ENCODE measurements at regions not wholly inside any gene's neighbourhood (a gene's known extent, or its start where the extent isn't known, plus 50 kb on each side); places are given as distances from the start of the nearest gene placed in this dataset.

DNA sequence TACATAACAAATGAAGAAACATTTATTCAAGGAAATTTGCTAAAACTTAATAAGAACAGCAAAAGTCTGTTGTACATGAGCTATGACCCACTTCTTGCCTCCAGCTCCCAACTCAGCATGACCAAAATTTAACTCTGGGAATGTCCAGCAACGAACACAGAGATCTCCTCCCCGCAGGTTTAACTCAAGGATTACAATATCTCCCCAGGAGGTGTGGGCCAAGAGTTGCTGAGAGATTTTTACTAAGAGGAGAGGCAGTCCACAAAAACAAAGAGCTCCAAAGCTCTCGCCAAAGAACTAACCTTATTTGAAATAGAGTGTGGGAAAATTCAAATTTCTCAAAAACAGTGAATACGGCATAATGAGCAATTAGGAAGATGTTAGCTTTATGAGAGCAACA, 318.5 kb downstream of the GRB14 start:
- no peak for DNase-seq (ENCODE audit: low spot score)

DNA sequence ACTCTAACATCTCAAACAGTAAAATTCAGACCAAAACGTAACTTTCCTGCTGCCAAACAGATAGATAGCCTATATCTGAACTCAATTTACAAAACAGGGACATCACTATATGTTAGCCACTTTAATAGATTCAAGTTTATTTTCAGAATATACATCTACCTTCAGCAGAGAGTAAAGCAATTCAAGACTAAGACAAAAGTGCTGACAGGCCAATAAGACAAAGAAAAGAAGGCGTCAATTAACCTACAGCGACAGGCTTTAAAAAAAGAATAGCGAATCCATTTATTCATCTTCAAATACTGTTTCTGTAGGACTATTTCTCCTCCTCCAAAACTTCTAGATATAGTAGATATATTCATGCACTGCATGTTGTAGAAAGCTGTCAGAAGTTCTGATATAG, 333.0 kb downstream of the GRB14 start:
- no peak for DNase-seq (ENCODE audit: low spot score)

DNA sequence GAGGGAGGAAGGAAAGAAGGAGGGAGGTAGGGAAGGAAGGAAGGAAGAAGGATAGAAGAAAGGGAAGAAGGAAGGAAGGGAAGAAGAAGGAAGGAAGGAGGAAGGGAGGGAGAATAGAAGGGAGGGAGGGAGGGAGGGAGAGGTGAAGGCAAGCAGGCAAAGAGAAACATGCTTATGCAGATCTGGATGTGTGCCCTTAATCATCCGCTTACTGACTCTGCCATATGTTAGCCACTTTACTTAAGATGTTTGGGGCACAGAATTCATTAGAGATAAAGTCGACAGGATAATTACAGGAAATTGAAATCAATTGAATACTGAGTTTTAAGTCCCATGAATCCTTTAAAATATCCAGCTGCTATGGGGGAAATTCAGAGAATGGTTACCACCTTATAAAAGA, 334.2 kb downstream of the GRB14 start:
- no peak for DNase-seq (ENCODE audit: low spot score)

DNA sequence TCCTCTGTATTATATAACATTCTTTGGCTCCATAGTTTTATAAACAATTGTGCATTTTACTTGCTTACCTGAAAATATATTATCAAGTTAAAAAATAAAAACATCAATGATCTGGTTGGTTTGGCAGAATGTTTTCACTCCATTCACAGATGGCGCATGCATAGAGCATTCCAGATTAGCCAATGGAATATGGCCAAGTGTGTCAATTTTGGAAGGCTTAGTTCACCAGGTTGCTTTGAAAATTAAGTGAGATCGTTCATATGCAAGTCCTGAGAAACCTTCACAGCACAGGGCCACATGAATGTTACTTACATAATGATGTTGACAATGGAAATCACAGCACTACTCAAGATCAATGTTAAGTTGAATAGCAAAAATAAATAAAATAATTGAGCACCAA, 335.7 kb downstream of the GRB14 start:
- DNase-seq (ENCODE audit: low spot score): no peak

DNA sequence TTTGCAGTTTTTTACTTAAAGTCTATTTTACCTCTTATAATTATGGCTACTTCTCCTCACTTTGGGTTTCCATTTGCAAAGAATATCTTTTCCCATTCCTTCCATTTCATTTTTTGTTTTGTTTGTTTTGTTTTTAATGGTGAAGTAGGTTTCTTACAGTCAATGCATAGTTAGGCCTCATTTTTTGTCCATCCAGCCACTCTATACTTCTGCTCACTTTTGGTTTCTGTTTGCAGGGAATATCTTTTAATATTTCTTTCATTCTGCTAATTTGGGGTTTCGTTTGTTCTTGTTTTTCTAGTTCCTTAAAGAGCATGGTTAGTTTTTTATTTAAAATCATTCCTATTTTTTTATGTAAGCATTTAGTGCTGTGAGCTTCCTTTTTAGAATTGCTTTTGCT, 339.4 kb downstream of the GRB14 start:
- DNase-seq (ENCODE audit: low spot score): no peak

DNA sequence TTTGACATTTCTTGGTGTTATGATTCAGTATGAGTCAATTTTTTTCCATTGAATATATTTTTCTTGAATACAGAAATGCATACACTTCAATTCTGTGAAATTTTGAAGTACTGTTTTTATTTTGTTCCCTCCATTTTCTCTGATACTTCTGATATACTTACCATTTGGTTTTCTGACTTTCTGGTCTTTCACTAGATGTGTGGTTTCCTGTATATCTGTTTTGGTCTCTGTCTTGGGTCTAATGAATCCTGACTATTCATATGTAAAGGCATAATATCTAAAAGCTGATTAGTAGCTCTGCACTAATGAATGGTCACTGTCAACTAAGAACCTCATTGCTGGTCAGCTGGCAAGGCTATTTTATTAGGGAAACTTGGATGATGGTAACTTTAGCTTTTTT, 345.6 kb downstream of the GRB14 start:
- DNase-seq (ENCODE audit: low spot score): no peak

DNA sequence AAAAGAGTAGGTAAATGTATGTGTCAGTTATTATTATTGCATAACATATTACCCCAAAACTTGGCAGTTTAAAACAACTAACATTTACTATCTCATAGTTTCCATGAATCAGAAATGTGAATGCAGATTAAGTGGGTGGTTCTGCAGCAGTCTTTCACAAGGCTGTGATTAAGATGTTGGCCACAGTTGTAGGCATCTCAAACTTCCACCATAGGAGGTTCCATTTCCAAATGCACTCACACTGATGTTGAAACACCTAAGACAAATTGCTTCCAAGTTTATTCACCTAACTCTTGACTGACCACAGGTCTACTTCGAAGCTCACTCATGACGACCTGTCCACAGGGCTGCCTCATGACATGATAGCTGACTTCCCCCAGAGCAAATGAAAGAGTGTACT, 360.8 kb downstream of the GRB14 start:
- no peak for DNase-seq (ENCODE audit: low spot score)

DNA sequence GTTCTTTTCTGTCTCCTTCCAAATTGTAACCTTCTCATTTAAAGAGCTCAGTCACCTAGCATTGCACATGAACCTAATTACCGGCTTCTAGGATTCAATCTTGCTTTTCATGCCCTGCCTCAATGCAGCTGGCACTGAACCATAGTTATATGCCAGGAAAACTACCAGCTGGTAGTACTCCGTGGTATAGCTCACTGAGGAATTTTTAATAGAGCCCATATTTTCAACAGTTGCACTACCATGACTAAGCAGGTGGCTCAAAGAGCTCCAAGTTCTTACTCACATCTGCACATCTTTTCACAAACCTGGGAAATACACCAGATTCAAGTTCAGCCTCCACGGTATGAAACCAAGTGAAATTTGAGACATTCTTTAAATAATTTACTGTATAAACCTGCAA, 363.5 kb downstream of the GRB14 start:
- DNase-seq (ENCODE audit: low spot score): no peak

DNA sequence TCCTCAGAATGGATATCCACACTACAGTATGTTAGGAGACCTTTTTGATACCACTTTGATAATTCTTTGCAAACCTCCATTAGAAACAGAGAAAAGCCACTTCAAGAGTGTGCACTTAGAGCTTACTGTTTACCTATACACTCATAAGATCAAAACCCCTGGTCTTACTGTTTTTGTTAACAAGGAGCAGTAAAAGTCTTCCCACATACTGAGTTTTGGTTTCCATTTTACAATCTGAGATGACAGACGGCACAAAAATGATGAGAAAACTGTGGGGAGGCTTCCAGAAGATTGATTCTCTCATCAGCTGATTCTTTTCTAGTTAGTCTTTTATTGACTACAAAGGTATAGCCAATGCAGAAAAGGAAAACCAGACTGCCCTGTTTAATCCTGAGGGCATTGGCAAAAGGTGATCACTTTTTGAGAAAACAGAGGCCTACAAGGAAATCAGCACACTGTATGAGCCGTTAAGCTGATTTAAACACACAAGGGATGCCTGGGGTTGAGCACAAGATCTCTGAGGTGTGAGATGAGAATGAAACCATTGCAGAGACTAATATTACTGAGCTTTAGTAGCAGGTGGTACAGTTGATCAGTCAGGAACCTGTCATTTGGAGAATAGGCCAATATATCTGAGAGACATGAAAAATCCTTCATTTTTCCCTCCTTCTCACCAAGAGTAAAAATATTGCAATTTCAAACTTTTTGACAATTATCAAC, 368.6 kb downstream of the GRB14 start:
- no peak for DNase-seq (ENCODE audit: low spot score)

DNA sequence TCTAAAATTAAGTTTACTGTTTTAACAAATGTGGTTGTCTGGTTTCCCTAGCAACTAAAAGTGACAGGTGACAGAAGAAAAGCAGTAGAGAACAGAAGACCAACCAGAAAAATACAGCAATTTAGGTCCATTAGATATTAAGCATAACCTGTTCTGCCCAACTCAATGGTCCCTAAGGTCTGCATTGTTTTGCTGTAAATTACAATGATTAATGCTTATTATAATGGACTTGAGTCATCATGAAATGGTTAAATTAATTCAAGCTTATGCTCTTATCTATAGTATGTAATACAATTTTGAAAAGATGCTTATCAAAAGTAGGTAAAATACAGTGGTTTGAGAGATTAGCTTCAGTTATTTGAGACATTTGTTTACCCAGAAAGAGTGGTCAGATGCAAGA, 378.0 kb downstream of the GRB14 start:
- no peak for DNase-seq (ENCODE audit: low spot score)

DNA sequence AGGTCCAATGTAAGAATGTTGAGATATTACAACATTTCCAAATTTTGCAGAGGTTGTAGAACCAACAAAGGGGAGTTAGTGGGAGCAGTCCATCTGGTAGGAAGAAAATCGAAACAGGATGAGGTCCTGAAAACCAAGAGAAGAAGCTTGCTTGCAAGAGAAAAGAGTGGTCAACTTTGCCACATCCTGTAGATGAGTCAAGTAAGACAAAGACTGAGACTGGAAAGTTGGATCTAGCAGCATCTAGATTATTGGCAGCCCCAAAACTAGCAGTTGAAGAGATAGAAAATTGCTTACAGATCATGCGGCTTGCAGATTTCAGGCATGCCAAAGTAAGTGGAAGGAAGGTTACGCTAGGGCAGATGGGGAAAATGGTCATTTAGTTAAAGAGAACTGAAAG, 378.9 kb downstream of the GRB14 start:
- no peak for DNase-seq (ENCODE audit: low spot score)

DNA sequence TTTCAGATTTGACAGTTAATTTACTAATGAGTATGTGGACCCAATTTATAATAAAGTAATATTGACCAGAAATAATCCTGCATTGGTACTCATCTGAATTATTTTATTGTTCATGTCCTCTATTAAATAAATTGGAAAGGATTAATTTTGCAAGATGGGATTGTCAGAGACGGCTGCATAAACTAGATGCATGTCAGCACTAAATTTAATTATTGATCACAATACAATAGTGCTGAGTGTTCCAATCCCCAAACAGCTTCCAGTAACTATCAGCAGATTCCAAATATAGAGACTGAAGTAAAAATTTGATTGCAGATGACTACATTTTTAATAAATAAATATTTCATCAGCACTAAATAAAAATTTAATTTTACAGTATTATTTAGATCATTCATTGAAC, 387.2 kb downstream of the GRB14 start:
- DNase-seq (ENCODE audit: low spot score): no peak

DNA sequence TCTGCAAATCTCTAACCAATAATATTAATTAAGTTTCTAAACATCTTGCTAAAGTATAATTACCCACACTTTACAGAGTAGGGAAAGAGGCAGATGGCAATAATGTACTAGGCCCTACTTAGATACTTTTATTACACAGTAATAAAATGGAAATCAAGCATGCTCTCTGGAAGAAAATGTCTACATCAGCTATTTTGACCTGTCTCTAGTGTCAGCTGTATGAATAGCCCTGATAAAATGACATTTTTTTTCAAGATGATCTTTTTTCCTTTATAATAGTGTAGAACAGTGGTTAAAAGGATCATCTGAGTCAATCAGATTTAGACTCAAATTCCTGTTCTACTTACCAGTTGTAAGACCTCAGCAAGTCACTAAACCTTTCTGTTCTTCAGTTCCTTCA, 397.3 kb downstream of the GRB14 start:
- no peak for DNase-seq (ENCODE audit: low spot score)

DNA sequence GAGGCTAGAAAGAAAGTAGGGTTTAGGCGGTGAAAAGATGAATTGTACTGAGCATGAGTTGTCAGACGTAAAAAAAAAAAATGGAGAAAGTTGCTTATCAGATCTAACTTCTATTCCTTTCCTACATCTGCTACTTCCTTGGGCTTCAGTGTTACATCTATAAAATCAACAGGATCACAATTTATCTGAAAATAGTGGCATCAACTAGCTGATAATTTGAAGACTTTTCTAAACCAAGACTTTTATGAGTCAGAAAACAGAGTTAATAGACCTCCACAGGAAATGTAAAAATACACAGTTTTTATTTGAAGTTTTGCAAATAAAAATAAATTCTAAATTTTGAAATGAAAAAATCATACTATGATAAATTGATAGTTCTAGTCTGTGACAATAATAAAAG, 399.8 kb downstream of the GRB14 start:
- no peak for DNase-seq (ENCODE audit: low spot score)

DNA sequence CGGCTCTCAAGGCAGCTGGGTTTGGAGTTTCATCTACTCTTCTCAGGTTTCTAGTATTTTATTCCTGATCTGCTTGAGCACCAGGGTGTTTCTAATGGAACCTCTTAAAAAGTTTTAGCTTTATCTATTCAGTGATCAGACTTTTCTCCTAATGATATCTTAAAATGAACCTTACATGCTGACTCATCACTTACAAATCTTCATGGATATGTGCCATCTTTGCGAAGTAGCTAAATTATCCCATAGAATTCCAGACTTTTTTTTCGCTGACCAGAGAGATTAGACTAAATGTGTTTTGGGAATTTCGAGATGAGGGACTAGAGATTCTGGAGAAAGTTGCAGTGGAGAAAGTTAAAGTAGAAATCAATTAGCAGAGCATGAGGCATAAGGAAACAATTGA, 401.0 kb downstream of the GRB14 start:
- no peak for DNase-seq (ENCODE audit: low spot score)

DNA sequence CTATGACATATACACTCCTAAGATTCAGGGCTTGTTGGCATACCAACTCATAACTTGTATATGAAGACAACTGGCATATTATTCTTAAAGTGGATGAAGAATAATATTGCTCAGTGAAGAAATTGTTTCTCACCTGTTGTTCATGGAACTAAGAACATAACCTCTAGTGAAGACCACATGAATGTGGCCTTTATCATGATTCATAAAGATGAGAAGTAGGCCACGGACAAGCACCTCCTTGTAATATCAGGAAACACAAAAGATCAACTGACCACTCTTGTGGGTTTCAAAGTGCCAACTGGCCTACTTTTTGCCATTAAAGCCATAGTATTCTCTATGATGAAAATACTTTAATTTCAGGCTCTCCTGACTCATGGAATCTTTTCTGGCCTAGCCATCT, 407.4 kb downstream of the GRB14 start:
- no peak for DNase-seq (ENCODE audit: low spot score)

DNA sequence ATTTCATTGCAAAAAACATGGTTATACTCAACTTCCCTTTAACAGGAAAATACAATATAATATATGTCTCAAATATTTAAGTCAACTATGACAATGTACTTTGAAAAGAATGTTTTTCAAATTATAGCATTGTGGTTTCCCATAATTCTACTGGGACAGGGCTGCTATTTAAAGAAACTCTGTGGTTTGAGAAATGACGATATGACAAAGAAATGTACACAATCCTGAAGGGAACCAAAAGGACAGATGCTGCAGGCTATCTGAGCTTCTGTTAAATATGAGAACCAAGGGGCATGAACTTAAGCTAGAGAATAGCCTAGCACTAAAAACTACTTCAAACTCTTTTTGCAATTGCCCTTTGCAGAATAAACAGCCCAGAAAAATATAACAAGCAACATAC, 415.9 kb downstream of the GRB14 start:
- DNase-seq (ENCODE audit: low spot score): peak; percentile 9

DNA sequence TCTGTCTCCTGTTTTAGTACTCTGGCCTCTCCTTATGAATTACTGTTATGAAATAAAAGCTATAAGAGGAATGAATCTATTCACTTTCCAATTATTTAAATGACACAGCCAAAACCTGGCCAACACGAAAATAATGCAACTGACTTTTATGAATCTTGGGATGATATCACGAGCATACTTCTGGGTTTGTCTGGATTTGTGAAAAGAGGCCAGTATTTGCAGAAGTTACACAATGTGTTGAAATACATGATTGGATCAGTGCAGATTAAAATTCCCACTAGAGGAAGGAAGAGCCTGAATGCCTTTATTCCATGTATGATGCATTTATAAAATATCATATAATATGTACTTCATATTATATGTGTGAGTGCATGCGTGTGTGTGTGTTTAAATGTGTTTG, 418.2 kb downstream of the GRB14 start:
- DNase-seq (ENCODE audit: low spot score): no peak

DNA sequence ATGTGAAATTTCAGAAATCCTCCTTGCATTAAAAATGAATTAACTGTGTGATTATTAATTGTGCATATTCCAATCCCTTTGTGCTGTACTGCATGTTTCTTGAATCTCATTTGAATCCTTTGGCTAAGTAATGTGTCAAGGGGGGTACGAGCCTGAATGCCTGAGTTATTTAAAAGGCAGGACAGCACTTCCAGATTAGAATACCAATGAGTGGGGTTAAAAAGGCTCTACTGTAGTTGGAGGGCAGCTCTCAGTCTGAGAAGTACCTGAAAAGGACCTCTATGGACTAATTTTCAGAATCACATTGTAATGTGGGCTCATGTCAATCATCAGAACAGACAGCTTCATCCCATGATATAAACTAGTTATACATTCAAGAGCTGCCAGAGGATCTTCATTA, 423.0 kb downstream of the GRB14 start:
- no peak for DNase-seq (ENCODE audit: low spot score)

DNA sequence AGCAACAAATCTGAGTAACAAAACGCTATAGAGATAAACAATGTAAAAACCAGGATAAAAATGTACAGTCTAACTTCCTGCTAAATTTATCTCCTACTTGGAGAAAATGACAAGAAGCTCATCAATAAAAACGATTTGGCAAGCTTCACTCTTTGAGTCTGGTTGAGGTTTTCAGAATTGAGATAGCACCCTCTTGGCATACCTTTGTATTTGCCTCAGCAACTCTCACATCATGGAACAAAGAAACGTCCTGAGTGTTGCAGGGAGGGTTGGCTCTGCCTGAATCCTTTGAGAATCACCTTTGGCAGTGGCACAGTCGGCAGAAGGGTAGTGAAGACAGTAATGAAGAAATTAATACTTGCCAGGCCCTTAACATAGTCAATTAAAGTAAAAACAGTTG, 430.6 kb downstream of the GRB14 start:
- DNase-seq (ENCODE audit: low spot score): no peak

DNA sequence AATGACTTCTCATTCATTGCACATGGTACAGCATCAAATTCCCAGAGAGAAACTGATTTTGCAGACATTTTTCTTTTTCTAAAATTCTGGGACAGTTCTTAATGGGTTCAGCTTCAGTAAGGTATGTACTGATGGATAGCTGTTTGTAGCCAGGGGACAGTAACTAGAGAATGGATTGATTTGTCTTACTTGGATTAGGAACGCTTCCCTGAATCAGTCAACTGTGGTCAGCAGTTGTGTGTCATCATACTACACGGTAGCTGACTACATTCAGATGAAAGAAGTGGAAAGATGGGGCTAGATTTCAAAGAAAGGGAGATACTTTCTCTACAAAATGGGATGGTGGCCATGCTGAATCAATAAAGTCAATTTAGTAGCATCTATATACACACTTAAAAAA, 431.4 kb downstream of the GRB14 start:
- no peak for DNase-seq (ENCODE audit: low spot score)

DNA sequence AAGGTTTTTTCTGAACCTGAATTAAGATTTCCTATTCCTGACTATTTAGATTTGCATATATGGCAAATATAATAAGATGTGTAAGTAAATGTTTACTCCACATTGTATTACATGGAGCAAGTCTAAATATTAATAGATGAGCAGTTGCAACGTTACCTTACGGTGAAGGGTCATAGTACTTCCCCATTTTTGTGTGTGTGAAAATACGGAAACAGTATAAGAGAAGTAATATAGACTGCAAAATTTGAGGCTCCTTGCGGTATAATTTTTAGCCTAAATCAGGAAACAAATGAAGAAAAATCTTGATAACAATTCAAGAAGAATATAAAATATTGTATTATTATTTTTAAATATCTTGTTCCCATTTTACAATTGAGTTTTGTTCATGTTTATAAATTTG, 434.2 kb downstream of the GRB14 start:
- no peak for DNase-seq (ENCODE audit: low spot score)

DNA sequence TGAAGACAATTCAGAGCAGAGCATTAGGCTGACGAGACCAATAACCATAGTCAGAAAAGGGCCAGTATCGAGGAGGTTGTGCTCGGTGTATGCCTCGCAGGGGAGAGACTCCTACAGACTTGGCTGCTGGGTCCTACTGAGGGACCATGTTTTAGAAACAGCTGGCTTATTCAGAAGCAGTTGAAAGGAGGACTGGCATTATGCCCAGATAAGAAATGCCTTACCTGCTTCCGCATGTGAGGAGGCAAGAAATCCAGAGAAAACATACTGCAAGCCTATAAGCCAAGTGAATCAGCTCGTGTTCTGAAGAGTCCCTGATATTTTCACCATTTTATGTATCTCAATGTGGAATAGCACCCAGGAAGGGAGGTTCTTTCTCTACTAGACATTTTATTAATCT, 434.7 kb downstream of the GRB14 start:
- no peak for DNase-seq (ENCODE audit: low spot score)

DNA sequence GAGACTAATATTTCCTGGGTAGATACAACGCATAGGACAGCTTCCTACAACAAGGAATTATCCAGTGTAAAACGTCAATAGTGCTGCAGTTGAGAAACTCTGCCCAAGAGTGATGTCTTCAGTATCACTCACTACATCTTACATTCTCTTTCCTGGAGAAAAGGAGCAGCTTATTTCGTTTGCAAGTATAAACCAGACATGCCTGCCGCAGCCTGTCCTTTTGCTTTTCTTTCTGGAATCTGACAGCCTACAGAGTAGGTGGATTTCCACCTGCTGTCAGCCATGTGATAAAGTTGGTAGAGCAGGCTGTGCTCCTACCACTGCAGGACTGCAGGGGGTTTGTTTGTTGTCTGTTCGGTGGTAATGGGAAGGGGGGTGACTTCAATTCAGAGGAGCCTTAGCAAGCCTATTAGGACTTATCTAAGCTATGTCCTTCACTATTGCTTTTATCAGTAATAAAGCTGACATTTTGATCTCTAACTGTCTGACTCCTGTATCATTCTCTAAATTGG, 439.1 kb downstream of the GRB14 start:
- no peak for DNase-seq (ENCODE audit: low spot score)

Data from SW480 (cell line).